Activated CD4-positive, alpha-beta T cell treated with anti-CD3 and anti-CD28 coated beads, Interleukin-2, amount 50 U/mL, for 1 hour (primary cell): ENCODE measurements at regions not wholly inside any gene's neighbourhood (a gene's known extent, or its start where the extent isn't known, plus 50 kb on each side); places are given as distances from the start of the nearest gene placed in this dataset.

Experiments
- DNase-seq: peaks from one replicate; pipeline ENCODE4 v3.0.0-alpha.2; 2020

GRCh38 chr1:185427264-185427663 lies 110.2 kb upstream of the IVNS1ABP start:
- DNase-seq = no peak

- no peak for DNase-seq
These were observed 109.8 kb upstream of the IVNS1ABP start for GRCh38 chr1:185426848-185427247.

- DNase-seq = no peak
These were observed 108.1 kb upstream of the IVNS1ABP start for GRCh38 chr1:185425163-185425562.

DNA sequence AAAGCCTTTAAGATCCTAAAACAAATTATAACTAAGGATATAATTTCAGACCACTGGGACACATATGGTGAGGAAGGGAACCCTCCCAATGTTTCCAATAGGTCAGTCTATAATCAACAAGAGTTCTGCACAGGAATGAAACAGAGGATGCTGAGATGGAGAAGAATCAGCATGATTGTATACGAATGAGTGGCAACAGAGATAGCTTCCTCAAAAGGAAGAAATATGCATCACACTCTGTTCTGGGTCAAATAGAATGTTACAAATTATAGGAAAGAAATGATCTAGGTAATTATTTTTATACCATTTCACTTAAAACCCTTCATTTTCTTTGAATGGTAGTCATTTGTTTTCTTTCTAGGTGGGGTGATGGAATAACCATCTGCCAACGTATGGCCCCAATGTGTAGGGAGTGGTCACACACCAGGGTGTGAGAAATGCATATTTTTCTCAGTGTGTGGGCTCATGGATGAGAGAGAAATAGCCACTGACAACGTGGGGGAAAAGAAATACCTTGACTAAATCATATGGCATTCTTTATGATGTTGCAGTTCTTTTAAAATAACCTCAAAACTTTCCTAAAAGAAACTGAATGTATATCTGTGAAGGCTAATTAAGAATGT lies 104.6 kb upstream of the IVNS1ABP start:
- no peak for DNase-seq

- no peak for DNase-seq
These were observed 103.6 kb upstream of the IVNS1ABP start for GRCh38 chr1:185420588-185421081.

GRCh38 chr1:185419718-185420117 lies 102.7 kb upstream of the IVNS1ABP start:
- no peak for DNase-seq

- DNase-seq = no peak
These were observed 101.4 kb upstream of the IVNS1ABP start for GRCh38 chr1:185418472-185418871.

GRCh38 chr1:185412385-185413087 lies 95.5 kb upstream of the IVNS1ABP start:
- DNase-seq = no peak

DNA sequence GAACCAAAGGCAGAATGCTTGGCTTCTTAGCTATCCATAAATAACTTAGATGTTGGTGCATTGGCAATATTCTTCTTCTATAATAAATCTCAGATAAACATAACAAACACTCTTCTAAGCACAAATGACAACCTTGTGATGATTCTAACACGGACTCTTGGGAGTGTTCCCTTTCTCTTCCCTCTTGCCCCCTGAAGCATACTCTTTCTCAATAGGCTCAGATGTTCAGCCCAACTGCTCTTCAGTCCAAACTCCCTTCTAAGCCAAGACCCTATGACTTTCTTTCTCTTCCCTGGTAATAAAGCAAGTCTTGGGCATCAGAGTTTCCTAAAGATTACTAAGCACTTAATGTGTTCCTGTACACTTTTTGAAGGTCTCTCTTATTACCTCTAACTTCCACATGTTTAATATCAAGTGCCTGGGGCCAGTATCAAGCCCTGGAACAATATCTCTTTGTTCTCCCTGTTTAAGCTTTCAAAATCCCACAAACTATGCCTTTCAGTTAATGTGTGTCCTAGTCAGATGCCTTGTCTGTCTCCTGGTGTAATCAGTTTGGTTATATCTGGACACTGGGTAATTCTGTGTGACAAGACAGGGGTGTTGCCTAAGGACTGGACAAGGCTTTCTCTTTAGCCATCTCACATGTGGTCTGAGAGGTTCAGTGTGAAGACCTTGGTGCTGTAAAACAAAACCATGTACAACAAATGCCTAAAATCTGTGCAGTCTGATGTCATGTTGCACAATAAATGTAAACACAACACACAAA lies 92.9 kb upstream of the IVNS1ABP start:
- DNase-seq = no peak

- DNase-seq = no peak
These were observed 92.3 kb upstream of the IVNS1ABP start for GRCh38 chr1:185409345-185409744.

- DNase-seq = no peak
These were observed 91.7 kb upstream of the IVNS1ABP start for GRCh38 chr1:185408700-185409270.

DNA sequence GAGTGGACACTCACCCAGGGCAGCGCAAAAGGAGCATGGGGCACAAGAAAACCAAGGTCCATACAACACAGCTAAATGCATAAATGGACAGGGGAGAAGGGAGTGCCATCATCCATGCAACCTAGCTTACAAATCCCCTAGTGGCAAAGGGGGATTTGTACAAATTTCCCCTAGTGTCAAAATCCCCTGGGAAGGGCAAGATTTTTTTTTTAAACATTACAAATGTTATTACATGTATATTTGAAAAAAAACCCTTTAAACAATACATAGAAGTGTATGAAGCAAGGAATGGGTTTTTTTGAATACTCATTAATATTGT lies 89.6 kb upstream of the IVNS1ABP start:
- DNase-seq = no peak

- DNase-seq = no peak
These were observed 89.1 kb upstream of the IVNS1ABP start for GRCh38 chr1:185406006-185406690.

DNA sequence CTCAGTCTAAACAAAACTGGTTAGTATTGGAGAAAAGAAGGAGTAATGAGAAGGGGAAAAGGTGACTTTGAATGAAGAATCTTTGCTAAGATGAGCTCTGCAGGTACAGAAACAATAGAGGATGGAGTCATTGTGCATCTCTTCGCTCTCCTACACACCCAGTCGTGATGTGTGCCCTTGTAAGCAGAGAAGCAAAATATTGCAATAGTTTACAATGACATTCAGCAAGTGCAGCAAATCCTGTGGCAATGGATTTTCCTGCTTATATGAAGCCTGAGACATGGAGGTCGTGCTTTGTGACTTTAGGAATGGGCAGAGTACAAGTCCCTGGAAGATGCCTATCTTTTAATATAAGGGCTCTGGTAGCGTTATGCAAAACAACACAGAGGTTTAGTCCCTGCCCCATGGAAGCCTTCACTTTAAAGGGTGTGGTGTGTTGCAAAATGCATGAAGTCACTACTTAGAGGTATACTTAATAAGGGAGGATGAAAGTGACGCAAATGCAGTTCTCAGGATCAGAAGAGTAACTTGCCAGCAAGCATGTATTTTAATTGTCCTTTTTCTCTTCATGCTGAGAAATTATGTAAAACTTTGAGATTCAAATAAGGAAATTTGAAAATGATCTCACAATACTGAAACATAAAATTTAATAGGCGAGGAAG lies 88.0 kb upstream of the IVNS1ABP start:
- DNase-seq = no peak

GRCh38 chr1:185404291-185404690 lies 87.2 kb upstream of the IVNS1ABP start:
- DNase-seq = no peak

DNA sequence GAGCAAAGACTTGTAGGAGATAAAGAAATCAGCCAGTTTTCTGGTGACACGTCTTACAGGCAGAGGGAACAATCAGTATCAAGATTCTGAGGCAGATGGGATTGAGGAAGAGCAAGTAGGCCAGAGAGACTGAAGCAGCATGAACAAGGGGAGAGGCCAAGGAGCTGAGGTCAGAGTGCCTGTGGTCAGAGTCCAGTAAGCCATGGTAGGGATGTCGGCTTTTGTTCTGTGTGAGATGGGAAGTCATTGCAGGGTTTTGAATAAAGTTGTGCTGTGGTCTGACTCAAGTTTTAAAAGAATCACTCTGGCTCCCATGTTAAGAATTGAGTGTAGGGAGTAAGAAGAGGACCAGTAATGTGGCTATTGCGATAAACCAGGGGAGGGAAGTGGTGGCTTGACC lies 85.9 kb upstream of the IVNS1ABP start:
- no peak for DNase-seq

GRCh38 chr1:185401019-185401418 lies 84.0 kb upstream of the IVNS1ABP start:
- no peak for DNase-seq

- no peak for DNase-seq
These were observed 83.0 kb upstream of the IVNS1ABP start for GRCh38 chr1:185400052-185400451.

DNA sequence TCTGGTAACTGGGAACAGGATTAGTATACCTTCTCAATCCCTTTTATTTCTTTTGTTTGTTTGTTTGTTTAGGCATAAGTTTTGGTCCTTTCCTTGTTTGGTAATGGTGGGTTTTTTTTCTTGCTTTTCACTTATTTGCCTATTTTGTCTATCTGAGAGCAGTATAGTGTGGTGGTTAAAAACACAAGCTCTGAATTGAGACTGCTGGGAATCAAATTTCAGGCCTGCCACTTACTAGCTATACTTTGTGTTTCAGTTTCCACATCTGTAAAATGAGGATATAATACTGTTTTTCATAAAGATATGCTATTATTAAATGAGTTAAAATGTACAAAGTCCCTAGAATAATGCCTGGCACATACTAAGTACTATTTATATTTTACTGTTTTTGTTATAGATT lies 81.6 kb upstream of the IVNS1ABP start:
- DNase-seq = no peak

DNA sequence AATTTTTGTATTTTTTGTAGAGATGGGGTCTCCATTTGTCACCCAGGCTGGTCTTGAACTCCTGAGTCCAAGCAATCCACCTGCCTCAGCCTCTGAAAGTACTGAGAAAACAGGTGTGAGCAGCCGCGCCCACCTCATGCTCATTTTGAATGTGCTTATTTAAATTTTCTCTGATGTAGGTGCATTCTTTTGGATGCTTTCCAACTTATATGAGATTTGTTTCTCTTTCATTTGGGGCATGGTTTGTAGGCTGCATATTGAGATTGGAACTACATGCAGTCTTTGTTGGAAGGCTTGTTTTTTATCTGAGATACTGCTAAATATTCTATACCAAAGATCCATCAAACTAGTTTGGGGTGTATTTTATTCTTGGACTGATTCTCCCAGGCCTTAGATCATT lies 81.0 kb upstream of the IVNS1ABP start:
- DNase-seq = no peak

- DNase-seq = no peak
These were observed 80.1 kb upstream of the IVNS1ABP start for GRCh38 chr1:185397183-185397582.

- DNase-seq = no peak
These were observed 79.1 kb upstream of the IVNS1ABP start for GRCh38 chr1:185396126-185396525.

GRCh38 chr1:185393815-185394214 lies 76.8 kb upstream of the IVNS1ABP start:
- DNase-seq = no peak
